Epithelial cell of esophagus (primary cell): ENCODE measurements at regions not wholly inside any gene's neighbourhood (a gene's known extent, or its start where the extent isn't known, plus 50 kb on each side); places are given as distances from the start of the nearest gene placed in this dataset.

Experiments used
- DNase-seq: peaks from one replicate; pipeline ENCODE4 v3.0.0; 2010; ENCODE audit warnings: low read depth
- H3K4me3 ChIP-seq: 2 replicates; pipeline ENCODE4 v1.5.1; 2011; ENCODE audit warnings: mild to moderate bottlenecking, low read length, control low read depth
- TF ChIP-seq, protein P1 (sequence below): IDR thresholded peaks from 2 replicates; pipeline ENCODE4 v1.5.1; 2011; ENCODE audit warnings: low read depth, mild to moderate bottlenecking, low read length, control low read depth, inconsistent platforms; ENCODE audit not compliant: insufficient read depth; ENCODE audit errors: missing control alignments

DNA sequence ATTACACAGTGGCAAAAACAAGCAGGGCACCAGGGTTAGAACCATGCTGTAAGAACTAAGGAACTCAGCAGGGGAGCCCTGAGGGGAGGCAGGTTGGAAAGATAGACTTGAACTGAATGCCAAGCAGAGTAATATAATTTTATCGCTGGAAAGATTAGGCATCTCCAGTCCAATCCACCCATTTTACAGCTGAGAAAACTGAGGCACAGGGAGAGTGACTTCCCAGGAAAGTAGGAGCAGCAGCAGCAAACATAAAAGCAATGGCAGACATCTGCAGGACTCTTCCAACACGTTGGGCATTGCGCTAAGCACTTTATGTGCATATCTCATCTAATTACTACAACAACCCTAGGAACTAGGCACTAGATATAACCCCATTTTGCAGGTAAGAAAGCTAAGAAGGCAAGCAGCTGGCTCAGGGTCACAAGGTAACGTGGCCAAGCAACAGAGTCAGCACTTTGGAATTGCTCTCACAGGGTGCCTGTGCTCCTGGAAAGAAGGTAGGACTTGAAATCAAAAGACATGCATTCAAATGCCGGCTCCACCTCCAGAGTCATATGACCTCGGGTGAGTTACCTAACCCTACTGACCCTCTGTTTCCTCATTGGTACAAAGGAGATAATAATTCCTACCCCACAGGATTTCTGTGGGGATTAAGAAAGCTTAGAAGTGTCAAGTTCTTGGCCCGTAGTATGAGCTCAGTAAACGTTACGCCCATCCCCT lies 215.3 kb downstream of the BARX2 start:
- DNase-seq = no peak
- no peak overlapping the region for H3K4me3 ChIP-seq

DNA sequence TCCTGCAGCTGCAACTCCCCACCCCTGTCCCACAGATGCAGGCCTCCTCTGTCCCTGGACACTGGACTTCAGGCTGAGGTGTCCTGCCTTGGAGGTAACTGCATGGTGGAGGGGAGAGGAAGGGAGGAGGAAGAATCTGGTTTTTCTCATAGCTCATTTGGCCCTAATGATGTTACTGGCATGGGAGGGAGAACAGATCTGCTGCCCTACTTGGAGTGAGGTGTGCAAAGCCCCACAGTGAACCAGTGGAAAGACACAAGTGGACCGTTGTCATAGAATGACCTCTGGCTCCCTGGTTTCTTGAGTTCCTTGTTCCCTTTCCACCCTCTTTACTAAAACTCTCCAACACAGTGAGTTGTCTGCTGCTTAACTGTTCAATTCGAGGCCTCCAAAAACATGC lies 215.9 kb downstream of the BARX2 start:
- no peak for DNase-seq
- no peak overlapping the region for H3K4me3 ChIP-seq
- TF ChIP-seq, protein P1, sequence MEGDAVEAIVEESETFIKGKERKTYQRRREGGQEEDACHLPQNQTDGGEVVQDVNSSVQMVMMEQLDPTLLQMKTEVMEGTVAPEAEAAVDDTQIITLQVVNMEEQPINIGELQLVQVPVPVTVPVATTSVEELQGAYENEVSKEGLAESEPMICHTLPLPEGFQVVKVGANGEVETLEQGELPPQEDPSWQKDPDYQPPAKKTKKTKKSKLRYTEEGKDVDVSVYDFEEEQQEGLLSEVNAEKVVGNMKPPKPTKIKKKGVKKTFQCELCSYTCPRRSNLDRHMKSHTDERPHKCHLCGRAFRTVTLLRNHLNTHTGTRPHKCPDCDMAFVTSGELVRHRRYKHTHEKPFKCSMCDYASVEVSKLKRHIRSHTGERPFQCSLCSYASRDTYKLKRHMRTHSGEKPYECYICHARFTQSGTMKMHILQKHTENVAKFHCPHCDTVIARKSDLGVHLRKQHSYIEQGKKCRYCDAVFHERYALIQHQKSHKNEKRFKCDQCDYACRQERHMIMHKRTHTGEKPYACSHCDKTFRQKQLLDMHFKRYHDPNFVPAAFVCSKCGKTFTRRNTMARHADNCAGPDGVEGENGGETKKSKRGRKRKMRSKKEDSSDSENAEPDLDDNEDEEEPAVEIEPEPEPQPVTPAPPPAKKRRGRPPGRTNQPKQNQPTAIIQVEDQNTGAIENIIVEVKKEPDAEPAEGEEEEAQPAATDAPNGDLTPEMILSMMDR = no peak

More for the DNA sequence above, 215.3 kb downstream of the BARX2 start:
- TF ChIP-seq, protein P1 = no peak

GRCh38 chr11:129592191-129592590 lies 216.5 kb downstream of the BARX2 start:
- DNase-seq = no peak
- TF ChIP-seq, protein P1 = no peak
- no peak overlapping the region for H3K4me3 ChIP-seq

- no peak overlapping the region for H3K4me3 ChIP-seq
- TF ChIP-seq, protein P1 = no peak
- DNase-seq = peak; percentile 55
These were observed 217.4 kb downstream of the BARX2 start for GRCh38 chr11:129593098-129593497.

- DNase-seq = no peak
- TF ChIP-seq, protein P1 = no peak
- no peak overlapping the region for H3K4me3 ChIP-seq
These were observed 219.7 kb downstream of the BARX2 start for GRCh38 chr11:129595038-129595962.

- H3K4me3 ChIP-seq = no peak overlapping the region
- DNase-seq = no peak
- TF ChIP-seq, protein P1 = no peak
These were observed 219.3 kb upstream of the TMEM45B start for GRCh38 chr11:129596351-129596750.
